Trophoblast cell (in vitro differentiated cells and primary cell): ENCODE measurements at regions not wholly inside any gene's neighbourhood (a gene's known extent, or its start where the extent isn't known, plus 50 kb on each side); places are given as distances from the start of the nearest gene placed in this dataset.

Experiments used
- DNase-seq, 2 donors: peaks; one replicate each; pipeline ENCODE4 v3.0.0-alpha.2; 2016
- H2AFZ ChIP-seq: 2 replicates; pipeline ENCODE4 v1.6.1; 2013; ENCODE audit warnings: low read length, moderate library complexity, mild to moderate bottlenecking; ENCODE audit not compliant: insufficient read depth, poor library complexity
- H2AK5ac ChIP-seq: 2 replicates; pipeline ENCODE4 v1.6.1; 2013; ENCODE audit warnings: mild to moderate bottlenecking, low read length
- H2BK120ac ChIP-seq: 2 replicates; pipeline ENCODE4 v1.6.1; 2013; ENCODE audit warnings: low read length, mild to moderate bottlenecking, moderate library complexity; ENCODE audit not compliant: insufficient read depth, poor library complexity
- H2BK12ac ChIP-seq: 2 replicates; pipeline ENCODE4 v1.6.1; 2013; ENCODE audit warnings: mild to moderate bottlenecking, low read length, moderate library complexity
- H2BK5ac ChIP-seq: 2 replicates; pipeline ENCODE4 v1.6.1; 2013; ENCODE audit warnings: low read length, low read depth, moderate library complexity, mild to moderate bottlenecking; ENCODE audit not compliant: poor library complexity
- H3K14ac ChIP-seq: 2 replicates; pipeline ENCODE4 v1.6.1; 2013; ENCODE audit warnings: mild to moderate bottlenecking, low read length
- H3K18ac ChIP-seq: 2 replicates; pipeline ENCODE4 v1.6.1; 2013; ENCODE audit warnings: mild to moderate bottlenecking, low read length
- H3K23ac ChIP-seq: 2 replicates; pipeline ENCODE4 v1.6.1; 2013; ENCODE audit warnings: low read length
- H3K27ac ChIP-seq: 2 replicates; pipeline ENCODE4 v1.5.1; 2013; ENCODE audit warnings: low read depth, mild to moderate bottlenecking, inconsistent platforms, low read length, moderate library complexity
- H3K27me3 ChIP-seq: 2 replicates; pipeline ENCODE4 v1.6.1; 2013; ENCODE audit warnings: inconsistent platforms, mild to moderate bottlenecking, low read length, moderate library complexity; ENCODE audit not compliant: insufficient read depth
- H3K36me3 ChIP-seq, 2 experiments: 1 replicate in 1 of 2; 2 replicates in 1 of 2; pipeline ENCODE4 v1.6.1; 2013; ENCODE audit warnings: low read length in 2 of 2, mild to moderate bottlenecking in 2 of 2, moderate library complexity in 1 of 2; ENCODE audit not compliant: insufficient read depth in 2 of 2, control insufficient read depth in 1 of 2
- H3K4ac ChIP-seq: 2 replicates; pipeline ENCODE4 v1.6.1; 2013; ENCODE audit warnings: low read depth, mild to moderate bottlenecking, low read length, moderate library complexity
- H3K4me1 ChIP-seq, 2 experiments: 1 replicate in 1 of 2; 2 replicates in 1 of 2; pipeline ENCODE4 v1.6.1; 2013; ENCODE audit warnings: low read length in 2 of 2, mild to moderate bottlenecking in 2 of 2, moderate library complexity in 1 of 2; ENCODE audit not compliant: insufficient read depth in 2 of 2, control insufficient read depth in 1 of 2
- H3K4me2 ChIP-seq: 2 replicates; pipeline ENCODE4 v1.6.1; 2013; ENCODE audit warnings: inconsistent platforms, mild to moderate bottlenecking, low read length, moderate library complexity
- H3K4me3 ChIP-seq: 2 replicates; pipeline ENCODE4 v1.5.1; 2013; ENCODE audit warnings: mild to moderate bottlenecking, low read depth, low read length, inconsistent platforms
- H3K79me1 ChIP-seq: one replicate; pipeline ENCODE4 v1.6.1; 2013; ENCODE audit warnings: low read length
- H3K79me2 ChIP-seq: 2 replicates; pipeline ENCODE4 v1.6.1; 2013; ENCODE audit warnings: low read length, mild to moderate bottlenecking; ENCODE audit not compliant: control insufficient read depth, insufficient read depth, poor library complexity
- H3K9ac ChIP-seq: 2 replicates; pipeline ENCODE4 v1.6.1; 2013; ENCODE audit warnings: mild to moderate bottlenecking, low read length
- H3K9me3 ChIP-seq: 2 replicates; pipeline ENCODE4 v1.6.1; 2013; ENCODE audit warnings: low read depth, mild to moderate bottlenecking, control low read depth, inconsistent platforms, low read length; ENCODE audit not compliant: insufficient read depth
- H4K12ac ChIP-seq: 2 replicates; pipeline ENCODE4 v1.6.1; 2013; ENCODE audit warnings: low read depth, mild to moderate bottlenecking, low read length, moderate library complexity
- H4K8ac ChIP-seq: 2 replicates; pipeline ENCODE4 v1.6.1; 2013; ENCODE audit warnings: low read depth, mild to moderate bottlenecking, low read length, moderate library complexity
- H4K91ac ChIP-seq: one replicate; pipeline ENCODE4 v1.6.1; 2013; ENCODE audit warnings: low read depth, mild to moderate bottlenecking, low read length, moderate library complexity
- WGBS: extraction: QIAGEN DNeasy Blood & Tissue Kit; methylation state at CpG from one replicate; pipeline ENCODE4 v1.1.7; 2013; ENCODE audit warnings: missing lambda C conversion rate; ENCODE audit not compliant: insufficient read length, insufficient coverage; ENCODE audit errors: extremely low coverage; 5-methylcytosine and 5-hydroxymethylcytosine counted together

DNA sequence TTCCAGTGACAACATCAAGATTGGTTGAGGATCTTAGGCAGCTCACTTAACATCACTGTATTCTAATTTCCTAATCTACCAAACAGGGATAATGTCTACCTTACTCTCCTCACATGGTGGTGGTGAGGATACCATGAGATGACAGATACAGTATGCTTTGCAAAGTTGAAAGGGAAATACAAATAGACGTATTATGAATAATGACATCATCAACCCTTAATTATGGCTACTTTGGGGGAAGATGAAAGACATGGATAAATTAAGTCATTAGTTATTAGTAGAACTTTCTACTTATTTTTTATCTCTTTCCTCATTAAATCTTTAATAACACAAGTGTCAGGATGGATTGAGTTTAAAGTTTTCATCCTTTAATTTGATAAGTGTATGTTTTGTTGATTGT is 532.5 kb downstream of the KLF12 start:
- Histone ChIP-seq H4K12ac (no peak overlapping the region), H2BK12ac (no peak overlapping the region), H3K79me1 (no peaks in the 10 kb centered on the region), H4K8ac (no peak overlapping the region), H4K91ac (no peak overlapping the region), H3K79me2 (no peaks in the 10 kb centered on the region), H3K4me1 (no peaks in the 10 kb centered on the region), H3K4ac (no peak overlapping the region), H3K4me3 (no peak overlapping the region), H3K23ac (no peak overlapping the region), H3K14ac (no peak overlapping the region), H2AFZ (no peak overlapping the region), H2AK5ac (no peak overlapping the region), H3K27me3 (no peaks in the 10 kb centered on the region), H2BK5ac (no peak overlapping the region), H3K9me3 (no peaks in the 10 kb centered on the region), H3K18ac (no peak overlapping the region), H3K9ac (no peak overlapping the region), H2BK120ac (no peak overlapping the region), H3K36me3 (no peaks in the 10 kb centered on the region), H3K27ac (no peak overlapping the region), H3K4me2 (no peak overlapping the region)
- no peak for DNase-seq
- no CpG with 5 or more reads among the region's 1 CpG for WGBS

DNA sequence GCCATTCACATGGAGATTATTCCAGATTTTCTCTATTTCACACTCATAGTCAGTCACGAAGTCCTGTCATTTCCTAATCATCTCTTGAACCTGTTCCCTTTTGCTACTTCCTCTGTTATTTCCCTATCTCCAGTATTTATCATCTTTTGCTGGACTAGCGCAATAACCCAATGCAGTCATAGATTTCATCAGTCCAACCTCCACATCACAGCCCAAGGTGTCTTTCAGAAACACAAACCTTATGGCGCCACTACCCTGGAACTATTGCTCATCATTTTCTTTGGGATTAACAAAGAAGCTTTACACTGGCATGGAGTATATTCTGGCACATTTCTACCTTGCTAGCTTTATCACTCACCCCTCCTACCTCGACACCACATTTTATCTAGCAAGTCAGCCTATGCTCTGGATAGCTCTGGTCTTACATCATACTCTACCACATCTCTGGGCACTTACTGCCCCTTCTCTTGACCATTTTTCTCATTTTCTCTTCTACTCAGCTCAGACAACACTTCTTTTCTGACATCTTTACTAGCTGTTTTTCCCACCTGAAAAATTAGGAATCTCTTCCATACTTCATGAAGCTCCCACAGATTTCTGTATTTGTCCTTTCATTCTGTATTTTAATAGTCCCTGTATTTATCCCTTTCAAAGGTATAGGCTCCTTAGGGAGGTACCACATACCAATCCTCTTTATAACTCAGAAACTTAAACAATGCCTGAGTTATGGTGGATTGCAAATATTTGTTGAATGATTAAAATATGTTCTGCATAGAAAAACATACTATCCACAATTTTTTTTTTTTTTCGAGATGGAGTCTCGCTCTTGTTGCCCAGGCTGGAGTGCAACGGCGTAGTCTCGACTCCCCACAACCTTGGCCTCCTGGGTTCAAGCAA is 534.7 kb downstream of the KLF12 start:
- Histone ChIP-seq H3K4me1 (no peaks in the 10 kb centered on the region), H3K36me3 (no peaks in the 10 kb centered on the region), H3K9me3 (no peaks in the 10 kb centered on the region), H4K12ac (no peak overlapping the region), H3K4ac (no peak overlapping the region), H3K18ac (no peak overlapping the region), H2AK5ac (no peak overlapping the region), H2BK12ac (no peak overlapping the region), H3K79me1 (no peaks in the 10 kb centered on the region), H3K23ac (no peak overlapping the region), H2AFZ (no peak overlapping the region), H3K14ac (no peak overlapping the region), H3K27me3 (no peaks in the 10 kb centered on the region), H3K4me2 (no peak overlapping the region), H3K79me2 (no peaks in the 10 kb centered on the region), H3K9ac (no peak overlapping the region), H3K4me3 (no peak overlapping the region), H4K91ac (no peak overlapping the region), H2BK5ac (no peak overlapping the region), H3K27ac (no peak overlapping the region), H4K8ac (no peak overlapping the region), H2BK120ac (no peak overlapping the region)
- DNase-seq, result peak; percentile 65 to 82
- no CpG with 5 or more reads among the region's 9 CpGs for WGBS

DNA sequence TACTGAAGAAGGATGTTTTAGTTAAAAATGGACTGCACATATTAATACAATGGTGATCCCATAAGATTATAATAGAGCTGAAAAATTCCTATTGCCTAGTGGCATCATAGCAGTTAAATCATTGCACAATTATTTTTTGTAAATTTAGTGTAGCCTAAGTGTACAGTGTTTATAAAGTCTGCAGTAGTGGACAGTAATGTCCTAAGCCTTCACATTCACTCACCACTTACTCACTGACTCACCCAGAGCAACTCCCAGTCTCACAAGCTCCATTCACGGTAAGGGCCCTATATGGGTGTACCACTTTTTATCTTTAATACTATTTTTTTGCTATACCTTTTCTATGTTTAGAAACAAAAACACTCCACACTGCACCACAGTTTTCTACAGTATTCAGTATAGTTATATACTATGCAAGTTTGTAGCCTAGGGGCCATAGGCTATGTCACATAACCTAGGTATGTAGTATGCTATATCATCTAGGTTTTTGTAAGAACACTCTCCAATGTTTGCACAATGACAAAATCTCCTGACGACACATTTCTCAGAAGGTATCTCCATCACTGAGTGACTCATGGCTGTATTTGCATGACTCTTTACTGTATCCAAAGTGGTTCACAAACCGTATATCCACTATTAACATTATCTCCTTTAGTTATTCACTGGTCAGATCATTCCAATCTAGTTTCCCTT is 536.0 kb downstream of the KLF12 start:
- no peak overlapping the region for H3K27ac ChIP-seq
- no peak overlapping the region for H2AK5ac ChIP-seq
- no peaks in the 10 kb centered on the region for H3K36me3 ChIP-seq
- H2BK120ac ChIP-seq, result no peak overlapping the region
- H2BK5ac ChIP-seq, result no peak overlapping the region
- H2AFZ ChIP-seq, result no peak overlapping the region
- no peaks in the 10 kb centered on the region for H3K4me1 ChIP-seq
- H4K91ac ChIP-seq, result no peak overlapping the region
- no peak overlapping the region for H4K8ac ChIP-seq
- WGBS, result no CpG with 5 or more reads among the region's 3 CpGs
- H3K27me3 ChIP-seq, result no peaks in the 10 kb centered on the region
- H2BK12ac ChIP-seq, result no peak overlapping the region
- no peak overlapping the region for H4K12ac ChIP-seq
- H3K14ac ChIP-seq, result no peak overlapping the region
- no peak overlapping the region for H3K4ac ChIP-seq
- no peak overlapping the region for H3K4me2 ChIP-seq
- H3K18ac ChIP-seq, result no peak overlapping the region
- no peak overlapping the region for H3K9ac ChIP-seq
- H3K9me3 ChIP-seq, result no peaks in the 10 kb centered on the region
- H3K79me1 ChIP-seq, result no peaks in the 10 kb centered on the region
- no peaks in the 10 kb centered on the region for H3K79me2 ChIP-seq
- DNase-seq, result peak; percentile 80 to 98
- H3K4me3 ChIP-seq, result no peak overlapping the region
- no peak overlapping the region for H3K23ac ChIP-seq

DNA sequence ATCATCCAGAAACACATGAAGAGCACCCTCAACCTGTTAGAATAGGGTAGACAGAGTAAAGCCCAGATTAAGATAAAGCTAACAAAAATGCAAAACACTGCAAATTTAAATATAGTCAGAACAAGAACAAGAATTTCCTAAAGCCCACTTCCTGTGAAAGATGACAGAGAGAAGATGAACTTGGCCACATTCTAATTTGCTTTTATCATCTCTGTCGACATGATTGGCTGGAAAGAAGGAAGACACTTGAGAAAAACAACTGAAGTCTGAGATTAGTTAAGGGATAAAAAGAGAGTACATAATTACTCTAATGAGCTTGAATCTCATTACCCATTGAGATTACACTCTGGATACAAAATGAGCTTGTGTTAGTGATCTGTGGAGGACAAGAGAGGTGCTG is 537.6 kb downstream of the KLF5 start:
- no peak overlapping the region for H3K23ac ChIP-seq
- no peaks in the 10 kb centered on the region for H3K79me2 ChIP-seq
- no peak overlapping the region for H3K18ac ChIP-seq
- no peak overlapping the region for H2BK120ac ChIP-seq
- H3K4me3 ChIP-seq, result no peak overlapping the region
- no peak overlapping the region for H2BK5ac ChIP-seq
- H3K4me2 ChIP-seq, result no peak overlapping the region
- H3K36me3 ChIP-seq, result no peaks in the 10 kb centered on the region
- no peak overlapping the region for H4K8ac ChIP-seq
- H4K91ac ChIP-seq, result no peak overlapping the region
- no peak overlapping the region for H3K9ac ChIP-seq
- H3K79me1 ChIP-seq, result no peaks in the 10 kb centered on the region
- H3K14ac ChIP-seq, result no peak overlapping the region
- WGBS, result no CpG with 5 or more reads among the region's 1 CpG
- no peak overlapping the region for H2AK5ac ChIP-seq
- H3K9me3 ChIP-seq, result no peaks in the 10 kb centered on the region
- H2BK12ac ChIP-seq, result no peak overlapping the region
- no peak overlapping the region for H3K4ac ChIP-seq
- H4K12ac ChIP-seq, result no peak overlapping the region
- no peak overlapping the region for H2AFZ ChIP-seq
- no peaks in the 10 kb centered on the region for H3K4me1 ChIP-seq
- DNase-seq, result no peak
- H3K27me3 ChIP-seq, result no peaks in the 10 kb centered on the region
- H3K27ac ChIP-seq, result no peak overlapping the region
